Common myeloid progenitor, CD34-positive (primary cell): ENCODE measurements at regions not wholly inside any gene's neighbourhood (a gene's known extent, or its start where the extent isn't known, plus 50 kb on each side); places are given as distances from the start of the nearest gene placed in this dataset.
A peak's percentile ranks its signal among the peaks of the same experiment; 100 is the strongest.

Experiments used
- CTCF ChIA-PET: fragments of 350-600 bp; sonication (Branson Sonifier 250); formaldehyde crosslinking; loops from one replicate; lab custom pipeline; 2021; ENCODE audit warnings: antibody characterized with exemption; lab: Charles Lee
- POLR2A ChIA-PET: fragments of 350-600 bp; sonication (Branson Sonifier 250); formaldehyde crosslinking; loops from one replicate; lab custom pipeline; 2021; ENCODE audit warnings: antibody characterized with exemption; lab: Charles Lee
- DNase-seq, 3 donors: peaks; one replicate each; pipeline versions ENCODE4 v3.0.0 to v3.0.0-alpha.2; 2013
- H3K27ac ChIP-seq, 2 experiments: 1 replicate in 1 of 2; 2 replicates in 1 of 2; pipeline ENCODE4 v1.7.0; 2013; ENCODE audit warnings: inconsistent platforms in 2 of 2, low read length in 2 of 2, mild to moderate bottlenecking in 2 of 2, low read depth in 1 of 2, moderate library complexity in 1 of 2; ENCODE audit not compliant: severe bottlenecking in 2 of 2, insufficient read depth in 1 of 2, poor library complexity in 1 of 2
- H3K27me3 ChIP-seq, 5 experiments: replicated peaks in 2 of 5; 1 replicate in 3 of 5; 2 replicates in 2 of 5; pipeline versions ENCODE4 v1.6.1 to v1.7.0; 2013; ENCODE audit warnings: low read length in 4 of 5, mild to moderate bottlenecking in 2 of 5, moderate library complexity in 2 of 5, inconsistent platforms in 1 of 5; ENCODE audit not compliant: insufficient read depth in 5 of 5, control insufficient read depth in 4 of 5
- H3K36me3 ChIP-seq, 4 experiments: 1 replicate in 2 of 4; 2 replicates in 2 of 4; pipeline versions ENCODE4 v1.6.1 to v1.7.0; 2013; ENCODE audit warnings: low read length in 3 of 4, control low read depth in 1 of 4, mild to moderate bottlenecking in 1 of 4; ENCODE audit not compliant: control insufficient read depth in 4 of 4, insufficient read depth in 4 of 4
- H3K4me1 ChIP-seq, 4 experiments: 1 replicate in 3 of 4; 2 replicates in 1 of 4; pipeline versions ENCODE4 v1.6.1 to v1.7.1; 2013; ENCODE audit warnings: low read length in 3 of 4, mild to moderate bottlenecking in 3 of 4, control low read depth in 1 of 4, inconsistent platforms in 1 of 4, moderate library complexity in 1 of 4; ENCODE audit not compliant: control insufficient read depth in 4 of 4, insufficient read depth in 4 of 4; ENCODE audit errors: control extremely low read depth in 1 of 4
- H3K4me3 ChIP-seq, 7 experiments: 1 replicate in 4 of 7; 2 replicates in 3 of 7; pipeline versions ENCODE4 v1.5.1 to v1.7.0; 2013; ENCODE audit warnings: mild to moderate bottlenecking in 7 of 7, low read length in 6 of 7, moderate library complexity in 6 of 7, inconsistent platforms in 2 of 7, low read depth in 2 of 7, control low read depth in 1 of 7; ENCODE audit not compliant: insufficient read depth in 4 of 7, control insufficient read depth in 1 of 7; ENCODE audit errors: extremely low read depth in 1 of 7
- H3K9me3 ChIP-seq, 5 experiments: 1 replicate in 4 of 5; 2 replicates in 1 of 5; pipeline versions ENCODE4 v1.6.1 to v1.7.1; 2013; ENCODE audit warnings: low read length in 4 of 5, mild to moderate bottlenecking in 2 of 5, inconsistent platforms in 1 of 5, low read depth in 1 of 5, moderate library complexity in 1 of 5; ENCODE audit not compliant: control insufficient read depth in 4 of 5, insufficient read depth in 2 of 5; ENCODE audit errors: control extremely low read depth in 1 of 5
- WGBS: methylation state at CpG from one replicate; pipeline ENCODE4 v1.1.5; 2013; ENCODE audit not compliant: insufficient coverage; 5-methylcytosine and 5-hydroxymethylcytosine counted together

GRCh38 chrX:69076088-69076487 is 89.2 kb downstream of the PJA1 start:
- Histone ChIP-seq H3K36me3 (no peaks in the 10 kb centered on the region), H3K9me3 (no peaks in the 10 kb centered on the region), H3K4me3 (no peak overlapping the region), H3K27ac (no peak overlapping the region), H3K27me3 (peaks cover 0 to 4% (median 0%) of the 10 kb centered on the region in 5 experiments), H3K4me1 (no peaks in the 10 kb centered on the region)
- POLR2A ChIA-PET: no interaction called here
- WGBS: 54% methylated on average over 2 of the region's 2 CpGs
- CTCF ChIA-PET: interaction anchor here (1.6 to 1.7 kb wide), 2 partner anchors 34 to 251 kb away, joined by 3 read pairs; no protein-coding TSS in a partner anchor
- peak in 2 of 3 donors; percentile 46 to 58 for DNase-seq

- DNase-seq: no peak
- POLR2A ChIA-PET: no interaction called here
These were observed 90.5 kb downstream of the PJA1 start for GRCh38 chrX:69074726-69075125.

GRCh38 chrX:69073721-69074120 is 91.5 kb downstream of the PJA1 start:
- no peak overlapping the region for H3K27ac ChIP-seq
- ChIA-PET CTCF (no interaction called here), POLR2A (no interaction called here)
- peaks cover 0 to 8% (median 0%) of the 10 kb centered on the region in 5 experiments for H3K27me3 ChIP-seq
- WGBS: 68% methylated on average over 2 of the region's 3 CpGs
- DNase-seq: no peak
- H3K36me3 ChIP-seq: no peaks in the 10 kb centered on the region
- no peak overlapping the region for H3K4me3 ChIP-seq
- no peaks in the 10 kb centered on the region for H3K4me1 ChIP-seq
- H3K9me3 ChIP-seq: no peaks in the 10 kb centered on the region

More at GRCh38 chrX:69074726-69075125, 90.5 kb downstream of the PJA1 start:
- no peaks in the 10 kb centered on the region for H3K4me1 ChIP-seq
- CTCF ChIA-PET: interaction anchor here (1.6 kb wide), 1 partner anchor 35 kb away, joined by 3 read pairs; no protein-coding TSS in a partner anchor
- H3K36me3 ChIP-seq: no peaks in the 10 kb centered on the region
- no peak overlapping the region for H3K4me3 ChIP-seq
- no peaks in the 10 kb centered on the region for H3K9me3 ChIP-seq
- 80% methylated on average over 2 of the region's 3 CpGs for WGBS
- H3K27me3 ChIP-seq: peaks cover 0 to 8% (median 0%) of the 10 kb centered on the region in 5 experiments
- no peak overlapping the region for H3K27ac ChIP-seq

- Histone ChIP-seq H3K27me3 (peaks cover 0 to 8% (median 0%) of the 10 kb centered on the region in 5 experiments), H3K4me3 (no peak overlapping the region), H3K4me1 (no peaks in the 10 kb centered on the region), H3K27ac (no peak overlapping the region), H3K36me3 (no peaks in the 10 kb centered on the region), H3K9me3 (no peaks in the 10 kb centered on the region)
- no peak for DNase-seq
- POLR2A ChIA-PET: no interaction called here
- 78% methylated on average over 4 of the region's 4 CpGs for WGBS
- CTCF ChIA-PET: no interaction called here
These were observed 92.0 kb downstream of the PJA1 start for GRCh38 chrX:69073241-69073640.

GRCh38 chrX:69072486-69073006 is 92.7 kb downstream of the PJA1 start:
- POLR2A ChIA-PET: no interaction called here
- H3K9me3 ChIP-seq: no peaks in the 10 kb centered on the region
- DNase-seq: no peak
- H3K27ac ChIP-seq: no peak overlapping the region
- 53% methylated on average over 3 of the region's 6 CpGs for WGBS
- no peaks in the 10 kb centered on the region for H3K4me1 ChIP-seq
- peaks cover 0 to 8% (median 0%) of the 10 kb centered on the region in 5 experiments for H3K27me3 ChIP-seq
- CTCF ChIA-PET: no interaction called here
- no peaks in the 10 kb centered on the region for H3K36me3 ChIP-seq
- H3K4me3 ChIP-seq: no peak overlapping the region

GRCh38 chrX:69070949-69071650 is 94.2 kb downstream of the PJA1 start:
- Histone ChIP-seq H3K9me3 (no peaks in the 10 kb centered on the region), H3K4me1 (no peaks in the 10 kb centered on the region), H3K4me3 (no peak overlapping the region), H3K27me3 (peaks cover 0 to 8% (median 0%) of the 10 kb centered on the region in 5 experiments), H3K36me3 (no peaks in the 10 kb centered on the region), H3K27ac (no peak overlapping the region)
- WGBS: 81% methylated on average over 7 of the region's 12 CpGs
- POLR2A ChIA-PET: no interaction called here
- DNase-seq: no peak
- CTCF ChIA-PET: no interaction called here

- POLR2A ChIA-PET: no interaction called here
- peaks cover 0 to 8% (median 0%) of the 10 kb centered on the region in 5 experiments for H3K27me3 ChIP-seq
- H3K4me3 ChIP-seq: no peak overlapping the region
- H3K4me1 ChIP-seq: no peaks in the 10 kb centered on the region
- DNase-seq: no peak
- CTCF ChIA-PET: interaction anchor here (0.5 kb wide), 1 partner anchor 31 kb away, joined by 3 read pairs; no protein-coding TSS in a partner anchor
- H3K9me3 ChIP-seq: no peaks in the 10 kb centered on the region
- no peaks in the 10 kb centered on the region for H3K36me3 ChIP-seq
- WGBS: 77% methylated on average over 2 of the region's 3 CpGs
- no peak overlapping the region for H3K27ac ChIP-seq
These were observed 95.4 kb downstream of the PJA1 start for GRCh38 chrX:69069876-69070275.
